ENCODE measurements at regions not wholly inside any gene's neighbourhood (a gene's known extent, or its start where the extent isn't known, plus 50 kb on each side); places are given as distances from the start of the nearest gene placed in this dataset.
"Not testable (repeated sequence)": the region's sequence is repeated elsewhere in the genome, so short reads cannot be mapped to it uniquely, and the experiment has no call there.

- H3K9me3 ChIP-seq (ENCODE audit: control insufficient read depth, insufficient read depth, low read length) = no peaks in the 10 kb centered on the region
- H3K56ac ChIP-seq (ENCODE audit: extremely low read depth, insufficient read depth, low read length) = no peak overlapping the region
- no TSS peak for BruUV-seq (replicated peaks)
- TF ChIP-seq CEBPB (IDR thresholded peaks at IDR 0.05; ENCODE audit: low read depth, low read length) = no peak
- no peak for TF ChIP-seq BHLHE40 (IDR thresholded peaks at IDR 0.05; ENCODE audit: low read depth, low read length)
- no peak for TF ChIP-seq CHD1 (IDR thresholded peaks at IDR 0.05; ENCODE audit: low read depth, low read length)
- TF ChIP-seq MAFK (IDR thresholded peaks at IDR 0.05; ENCODE audit: low read depth, low read length) = no peak
- TF ChIP-seq ELK1 (IDR thresholded peaks at IDR 0.05; ENCODE audit: borderline replicate concordance, low read depth, low read length) = no peak
- TF ChIP-seq RCOR1 (IDR thresholded peaks at IDR 0.05; ENCODE audit: insufficient replicate concordance, low read length) = no peak
- TF ChIP-seq NFE2L2 (IDR thresholded peaks at IDR 0.05; ENCODE audit: low read depth, low read length) = no peak
- ChIA-PET POLR2A (ENCODE audit: unreplicated experiment) (no interaction called here), CTCF (no interaction called here)
- H2BK120ac ChIP-seq (ENCODE audit: low read depth, low read length) = no peak overlapping the region
- no peak overlapping the region for H2BK20ac ChIP-seq (ENCODE audit: low read depth, low read length)
- no peaks in the 10 kb centered on the region for H3K79me1 ChIP-seq (ENCODE audit: low read depth in 1 of 2, low read length in 2 of 2)
- no peak overlapping the region for H3K18ac ChIP-seq (ENCODE audit: low read depth, low read length)
- H3K9ac ChIP-seq (ENCODE audit: low read depth, low read length) = no peak overlapping the region
- no peaks in the 10 kb centered on the region for H4K20me1 ChIP-seq (ENCODE audit: insufficient read depth, low read length)
- H4K8ac ChIP-seq (ENCODE audit: low read depth in 2 of 2, low read length in 2 of 2) = no peak overlapping the region
- H2BK15ac ChIP-seq (ENCODE audit: low read depth, low read length) = no peak overlapping the region
- no CpG with 5 or more reads among the region's 2 CpGs for WGBS, 2 experiments (ENCODE audit: extremely low coverage in 2 of 2, insufficient read length in 1 of 2)
- H4K91ac ChIP-seq (ENCODE audit: insufficient read depth, low read depth, low read length) = no peak overlapping the region
- no peaks in the 10 kb centered on the region for H3K36me3 ChIP-seq (ENCODE audit: control insufficient read depth, insufficient read depth, low read length)
- H3K4me3 ChIP-seq (ENCODE audit: insufficient read depth, low read depth, low read length) = no peak overlapping the region
- DNase-seq (peak; percentile 71), ATAC-seq (ENCODE audit: low read depth) (peak; percentile 44)
- H4K5ac ChIP-seq (ENCODE audit: low read depth, low read length) = no peak overlapping the region
- dilution Hi-C loops (cut with HindIII; ENCODE audit: low sequenced_read_pairs, unreplicated experiment) (no loop called here), intact Hi-C loops (cut with micrococcal nuclease) (no loop called here), in situ Hi-C loops (cut with MboI; ENCODE audit: low sequenced_read_pairs) (no loop called here)
- no peak overlapping the region for H3K14ac ChIP-seq (replicated peaks; ENCODE audit: low read depth, low read length)
- no peak overlapping the region for H3K4me2 ChIP-seq (ENCODE audit: low read depth, low read length)
- H3K23ac ChIP-seq (ENCODE audit: low read depth, low read length) = no peak overlapping the region
- no peak overlapping the region for H2AFZ ChIP-seq (replicated peaks; ENCODE audit: low read length, poor library complexity)
- no peak overlapping the region for H2AK9ac ChIP-seq (replicated peaks; ENCODE audit: low read depth, low read length, poor library complexity)
- H3K4me1 ChIP-seq (ENCODE audit: control insufficient read depth, insufficient read depth, low read length) = no peaks in the 10 kb centered on the region
- H3K27me3 ChIP-seq (ENCODE audit: control insufficient read depth, insufficient read depth, low read length) = no peaks in the 10 kb centered on the region; the same call in 1 of the 2 replicates
- H2BK5ac ChIP-seq (ENCODE audit: low read depth, low read length, poor library complexity, severe bottlenecking) = no peak overlapping the region
- H3K4ac ChIP-seq (ENCODE audit: low read depth, low read length) = no peak overlapping the region
- no peak overlapping the region for H3K27ac ChIP-seq (ENCODE audit: insufficient read depth, low read length)
- H2AK5ac ChIP-seq (ENCODE audit: low read depth, low read length) = no peak overlapping the region
- H3K9me1 ChIP-seq (ENCODE audit: insufficient read depth, low read length) = no peaks in the 10 kb centered on the region
Measured at GRCh38 chr21:15631342-15631741, 98.4 kb upstream of the USP25 start.

GRCh38 chr21:15634541-15634940 is 95.2 kb upstream of the USP25 start:
- H3K4ac ChIP-seq (ENCODE audit: low read depth, low read length); H3K18ac ChIP-seq (ENCODE audit: low read depth, low read length); H4K8ac ChIP-seq (ENCODE audit: low read depth in 2 of 2, low read length in 2 of 2); H2AK5ac ChIP-seq (ENCODE audit: low read depth, low read length); H3K36me3 ChIP-seq (ENCODE audit: control insufficient read depth, insufficient read depth, low read length); H2AK9ac ChIP-seq (replicated peaks; ENCODE audit: low read depth, low read length, poor library complexity); H3K9me3 ChIP-seq (ENCODE audit: control insufficient read depth, insufficient read depth, low read length); H4K20me1 ChIP-seq (ENCODE audit: insufficient read depth, low read length); H2BK5ac ChIP-seq (ENCODE audit: low read depth, low read length, poor library complexity, severe bottlenecking); H3K4me1 ChIP-seq (ENCODE audit: control insufficient read depth, insufficient read depth, low read length); in situ Hi-C loops (cut with MboI; ENCODE audit: low sequenced_read_pairs); H3K14ac ChIP-seq (replicated peaks; ENCODE audit: low read depth, low read length); H2AFZ ChIP-seq (replicated peaks; ENCODE audit: low read length, poor library complexity); H4K91ac ChIP-seq (ENCODE audit: insufficient read depth, low read depth, low read length); H2BK15ac ChIP-seq (ENCODE audit: low read depth, low read length); POLR2A ChIA-PET (ENCODE audit: unreplicated experiment); H3K9me1 ChIP-seq (ENCODE audit: insufficient read depth, low read length); ATAC-seq (ENCODE audit: low read depth); dilution Hi-C loops (cut with HindIII; ENCODE audit: low sequenced_read_pairs, unreplicated experiment); BruUV-seq (replicated peaks); H3K4me3 ChIP-seq (ENCODE audit: insufficient read depth, low read depth, low read length); H4K5ac ChIP-seq (ENCODE audit: low read depth, low read length); intact Hi-C loops (cut with micrococcal nuclease); H3K56ac ChIP-seq (ENCODE audit: extremely low read depth, insufficient read depth, low read length); H2BK120ac ChIP-seq (ENCODE audit: low read depth, low read length); H3K79me1 ChIP-seq (ENCODE audit: low read depth in 1 of 2, low read length in 2 of 2); DNase-seq; H3K4me2 ChIP-seq (ENCODE audit: low read depth, low read length); CTCF ChIA-PET; H3K23ac ChIP-seq (ENCODE audit: low read depth, low read length); H3K27me3 ChIP-seq (ENCODE audit: control insufficient read depth, insufficient read depth, low read length); H2BK20ac ChIP-seq (ENCODE audit: low read depth, low read length); H3K9ac ChIP-seq (ENCODE audit: low read depth, low read length); H3K27ac ChIP-seq (ENCODE audit: insufficient read depth, low read length): not testable (repeated sequence)
- WGBS, 2 experiments (ENCODE audit: extremely low coverage in 2 of 2, insufficient read length in 1 of 2) = no CpG with 5 or more reads among the region's 5 CpGs

Data from IMR-90 (cell line).